Lung (tissue), 11 donors: ENCODE measurements at regions not wholly inside any gene's neighbourhood (a gene's known extent, or its start where the extent isn't known, plus 50 kb on each side); places are given as distances from the start of the nearest gene placed in this dataset.
A peak's percentile ranks its signal among the peaks of the same experiment; 100 is the strongest.

ENCODE experiments used
- ATAC-seq: fragments of 200-7000 bp; cut with Tn5 transposase; one replicate; pipeline ENCODE4 v1.9.1; 2020; ENCODE audit warnings: moderate number of reproducible peaks; ENCODE audit not compliant: insufficient read depth, low FRiP score
- DNase-seq, 3 donors: peaks; one replicate each; pipeline ENCODE4 v3.0.0-alpha.2; 2013 to 2017
- H3K27ac ChIP-seq, 2 donors: one replicate each; pipeline ENCODE4 v1.5.1; 2013; ENCODE audit warnings: mild to moderate bottlenecking in 2 of 2, moderate library complexity in 2 of 2, control low read depth in 1 of 2, inconsistent platforms in 1 of 2, low read depth in 1 of 2, low read length in 1 of 2
- H3K27me3 ChIP-seq, 3 donors: one replicate each; pipeline ENCODE4 v1.5.1; 2013; ENCODE audit warnings: low read length in 2 of 3; ENCODE audit not compliant: control insufficient read depth in 3 of 3, insufficient read depth in 3 of 3
- H3K36me3 ChIP-seq, 4 donors: one replicate each; pipeline ENCODE4 v1.5.1; 2013; ENCODE audit warnings: low read length in 4 of 4, mild to moderate bottlenecking in 1 of 4, moderate library complexity in 1 of 4; ENCODE audit not compliant: control insufficient read depth in 4 of 4, insufficient read depth in 4 of 4
- H3K4me1 ChIP-seq, 5 donors: one replicate each; pipeline ENCODE4 v1.5.1; 2013; ENCODE audit warnings: low read length in 5 of 5, mild to moderate bottlenecking in 2 of 5, moderate library complexity in 1 of 5; ENCODE audit not compliant: control insufficient read depth in 5 of 5, insufficient read depth in 5 of 5
- H3K4me3 ChIP-seq: one replicate; pipeline ENCODE4 v1.5.1; 2013; ENCODE audit warnings: mild to moderate bottlenecking, control low read depth, moderate library complexity
- H3K9ac ChIP-seq, 2 donors: one replicate each; pipeline ENCODE4 v1.5.1; 2013; ENCODE audit warnings: low read length in 2 of 2, control low read depth in 1 of 2; ENCODE audit not compliant: insufficient read depth in 1 of 2
- H3K9me3 ChIP-seq, 4 donors: one replicate each; pipeline ENCODE4 v1.5.1; 2013; ENCODE audit warnings: low read length in 3 of 4, mild to moderate bottlenecking in 1 of 4, moderate library complexity in 1 of 4; ENCODE audit not compliant: control insufficient read depth in 4 of 4, insufficient read depth in 3 of 4
- WGBS, 2 donors: extraction: QIAGEN DNeasy Blood & Tissue Kit; methylation state at CpG; one replicate each; pipeline ENCODE4 v1.1.7; 2013; 5-methylcytosine and 5-hydroxymethylcytosine counted together
- TF ChIP-seq, protein P1 (sequence below): IDR thresholded peaks from 2 replicates; pipeline ENCODE4 v1.5.1; 2012; ENCODE audit warnings: mild to moderate bottlenecking; ENCODE audit errors: control extremely low read depth, extremely low read depth
- donor health status: control.
- donor health status: control.
- donor health status: Bipolar disorder and iron deficiency.
- donor health status: healthy.
- donor health status: DM: yes; HTN: yes; CAD: no.

- H3K9ac ChIP-seq, result no peak overlapping the region
- H3K9me3 ChIP-seq, result peaks cover 0 to 3% (median 0%) of the 10 kb centered on the region in 4 donors
- no peaks in the 10 kb centered on the region for H3K27me3 ChIP-seq
- no peak overlapping the region for H3K27ac ChIP-seq
- H3K4me1 ChIP-seq, result no peaks in the 10 kb centered on the region
- DNase-seq (peak in 1 of 3 donors; percentile 27), ATAC-seq (no peak)
- H3K4me3 ChIP-seq, result no peak overlapping the region
- TF ChIP-seq, protein P1, sequence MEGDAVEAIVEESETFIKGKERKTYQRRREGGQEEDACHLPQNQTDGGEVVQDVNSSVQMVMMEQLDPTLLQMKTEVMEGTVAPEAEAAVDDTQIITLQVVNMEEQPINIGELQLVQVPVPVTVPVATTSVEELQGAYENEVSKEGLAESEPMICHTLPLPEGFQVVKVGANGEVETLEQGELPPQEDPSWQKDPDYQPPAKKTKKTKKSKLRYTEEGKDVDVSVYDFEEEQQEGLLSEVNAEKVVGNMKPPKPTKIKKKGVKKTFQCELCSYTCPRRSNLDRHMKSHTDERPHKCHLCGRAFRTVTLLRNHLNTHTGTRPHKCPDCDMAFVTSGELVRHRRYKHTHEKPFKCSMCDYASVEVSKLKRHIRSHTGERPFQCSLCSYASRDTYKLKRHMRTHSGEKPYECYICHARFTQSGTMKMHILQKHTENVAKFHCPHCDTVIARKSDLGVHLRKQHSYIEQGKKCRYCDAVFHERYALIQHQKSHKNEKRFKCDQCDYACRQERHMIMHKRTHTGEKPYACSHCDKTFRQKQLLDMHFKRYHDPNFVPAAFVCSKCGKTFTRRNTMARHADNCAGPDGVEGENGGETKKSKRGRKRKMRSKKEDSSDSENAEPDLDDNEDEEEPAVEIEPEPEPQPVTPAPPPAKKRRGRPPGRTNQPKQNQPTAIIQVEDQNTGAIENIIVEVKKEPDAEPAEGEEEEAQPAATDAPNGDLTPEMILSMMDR, result no peak
- 87 to 90% methylated on average over 2 of the region's 2 CpGs for WGBS, 2 donors
- no peaks in the 10 kb centered on the region for H3K36me3 ChIP-seq
These were observed 170.3 kb downstream of the MIS18A start for GRCh38 chr21:32108566-32108965.

DNA sequence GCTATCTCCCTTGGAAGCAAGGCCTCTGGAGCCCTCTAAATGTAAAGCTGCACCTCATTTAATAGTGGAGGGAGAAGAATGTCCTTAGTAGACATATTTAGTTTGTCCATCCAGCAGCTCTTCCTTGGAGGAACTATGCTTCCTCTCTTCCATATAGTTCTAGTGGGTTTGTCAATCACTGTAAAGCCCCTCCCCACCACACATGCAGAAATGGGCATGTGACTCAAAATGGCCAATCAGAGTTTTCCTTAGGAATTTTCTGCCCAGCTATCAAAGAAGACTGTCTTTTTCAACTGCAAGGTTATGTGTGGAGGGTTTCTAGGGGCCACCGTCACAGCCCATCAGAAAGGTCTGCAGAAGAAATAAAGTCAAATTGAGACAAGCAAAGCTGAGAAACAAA is 175.5 kb downstream of the MIS18A start:
- Histone ChIP-seq H3K4me1 (no peaks in the 10 kb centered on the region), H3K9me3 (peaks cover 0 to 3% (median 0%) of the 10 kb centered on the region in 4 donors), H3K9ac (no peak overlapping the region), H3K4me3 (no peak overlapping the region), H3K36me3 (no peaks in the 10 kb centered on the region), H3K27me3 (no peaks in the 10 kb centered on the region), H3K27ac (no peak overlapping the region)
- 94 to 100% methylated on average over 1 of the region's 1 CpG for WGBS, 2 donors
- TF ChIP-seq, protein P1, result no peak
- ATAC-seq (no peak), DNase-seq (no peak)

- Histone ChIP-seq H3K27ac (no peak overlapping the region), H3K36me3 (no peaks in the 10 kb centered on the region), H3K9ac (no peak overlapping the region), H3K4me1 (no peaks in the 10 kb centered on the region), H3K4me3 (no peak overlapping the region), H3K27me3 (no peaks in the 10 kb centered on the region), H3K9me3 (peaks cover 0 to 3% (median 0%) of the 10 kb centered on the region in 4 donors)
- WGBS, 2 donors, result 85 to 91% methylated on average over 1 of the region's 1 CpG
- TF ChIP-seq, protein P1, result no peak
- ATAC-seq (no peak), DNase-seq (no peak)
These were observed 176.4 kb downstream of the MIS18A start for GRCh38 chr21:32102426-32102825.

GRCh38 chr21:32101277-32101676 is 177.6 kb downstream of the MIS18A start:
- Histone ChIP-seq H3K27me3 (no peaks in the 10 kb centered on the region), H3K4me1 (no peaks in the 10 kb centered on the region), H3K4me3 (no peak overlapping the region), H3K9ac (no peak overlapping the region), H3K36me3 (no peaks in the 10 kb centered on the region), H3K9me3 (peaks cover 0 to 3% (median 0%) of the 10 kb centered on the region in 4 donors), H3K27ac (no peak overlapping the region)
- TF ChIP-seq, protein P1, result no peak
- WGBS, 2 donors, result 70 to 81% methylated on average over 3 of the region's 3 CpGs
- DNase-seq (no peak), ATAC-seq (no peak)
